HCT116 (cell line): ENCODE measurements at regions not wholly inside any gene's neighbourhood (a gene's known extent, or its start where the extent isn't known, plus 50 kb on each side); places are given as distances from the start of the nearest gene placed in this dataset.

Experiments
- ATAC-seq: fragments of 200-7000 bp; cut with Tn5 transposase; 2 replicates; pipeline ENCODE4 v1.9.1; 2020; ENCODE audit warnings: mild to moderate bottlenecking, moderate library complexity
- BruUV-seq: library from RNA; stranded (reverse); fragments of 400-500 nt; replicated peaks from 2 replicates; lab custom pipeline; 2021; lab: Mats Ljungman, UMichigan
- CTCF ChIA-PET: fragments of 300-600 bp; sonication (Branson Sonifier 250); formaldehyde crosslinking; loops from one replicate; lab custom pipeline; 2021; ENCODE audit warnings: antibody characterized with exemption; lab: Charles Lee
- POLR2A ChIA-PET: fragments of 300-600, 350-600 bp; sonication (Branson Sonifier 250); formaldehyde crosslinking; loops from one replicate; lab custom pipeline; 2021; ENCODE audit warnings: antibody characterized with exemption; lab: Charles Lee
- RAD21 ChIA-PET, 2 experiments: fragments of 300-600 bp; sonication (Branson Sonifier 250); formaldehyde crosslinking; loops; one replicate each; lab custom pipeline; 2023; ENCODE audit warnings: low total read pairs in 2 of 2; ENCODE audit not compliant: uncharacterized antibody in 2 of 2, unreplicated experiment in 2 of 2, low non-redundant PET in 1 of 2; lab: Charles Lee
- DNase-seq: peaks from one replicate; pipeline ENCODE4 v3.0.0-alpha.2; 2010; ENCODE audit warnings: low read depth, low spot score
- H2AFZ ChIP-seq: fragments of 200-600 bp; shearing (Covaris generic), sonication (generic); 2 replicates; pipeline ENCODE4 v1.6.1; 2017; ENCODE audit warnings: low read depth, mixed run types, mixed read lengths, antibody characterized with exemption, low read length; ENCODE audit not compliant: poor library complexity, severe bottlenecking
- H3K27ac ChIP-seq: 2 replicates; pipeline ENCODE4 v1.5.1; 2012; ENCODE audit warnings: low read depth, low read length
- H3K27me3 ChIP-seq: fragments of 200-600 bp; sonication (generic); 2 replicates; pipeline ENCODE4 v1.6.1; 2016; ENCODE audit warnings: mixed run types, low read length, mixed read lengths; ENCODE audit not compliant: insufficient read depth
- H3K36me3 ChIP-seq, 2 experiments: fragments of 200-500 bp in 1 of 2; fragments of 200-600 bp in 1 of 2; sonication (Bioruptor generic) in 1 of 2; sonication (generic) in 1 of 2; 2 replicates each; pipeline versions ENCODE4 v1.5.1 to v1.6.1; 2014 to 2016; ENCODE audit warnings: low read length in 2 of 2, inconsistent platforms in 1 of 2, mixed read lengths in 1 of 2, mixed run types in 1 of 2; ENCODE audit not compliant: insufficient read depth in 2 of 2, control insufficient read depth in 1 of 2
- H3K4me1 ChIP-seq, 2 experiments: fragments of 200-600 bp in 1 of 2; sonication (generic) in 1 of 2; 2 replicates each; pipeline versions ENCODE4 v1.5.1 to v1.6.1; 2012 to 2017; ENCODE audit warnings: low read length in 2 of 2, inconsistent platforms in 1 of 2, mild to moderate bottlenecking in 1 of 2, mixed read lengths in 1 of 2, mixed run types in 1 of 2, moderate library complexity in 1 of 2; ENCODE audit not compliant: insufficient read depth in 2 of 2, control insufficient read depth in 1 of 2
- H3K4me2 ChIP-seq: fragments of 200-600 bp; sonication (generic); 2 replicates; pipeline ENCODE4 v1.6.1; 2017; ENCODE audit warnings: mixed run types, low read length, mixed read lengths
- H3K4me3 ChIP-seq, 2 experiments: fragments of 200-600 bp in 1 of 2; sonication (generic) in 1 of 2; replicated peaks in 1 of 2; 2 replicates each; pipeline ENCODE4 v1.5.1; 2011 to 2016; ENCODE audit warnings: low read length in 2 of 2, control low read depth in 1 of 2, low read depth in 1 of 2, mild to moderate bottlenecking in 1 of 2, mixed read lengths in 1 of 2, mixed run types in 1 of 2
- H3K79me2 ChIP-seq: fragments of 200-600 bp; sonication (generic); 2 replicates; pipeline ENCODE4 v1.6.1; 2017; ENCODE audit warnings: mild to moderate bottlenecking, mixed run types, low read length, moderate library complexity, mixed read lengths; ENCODE audit not compliant: insufficient read depth
- H3K9ac ChIP-seq: fragments of 200-600 bp; sonication (generic); 2 replicates; pipeline ENCODE4 v1.6.1; 2016; ENCODE audit warnings: low read length, mixed read lengths
- H3K9me2 ChIP-seq: fragments of 200-600 bp; sonication (generic), shearing (Covaris generic); 2 replicates; pipeline ENCODE4 v1.6.1; 2017; ENCODE audit warnings: mixed run types, mild to moderate bottlenecking, moderate library complexity; ENCODE audit not compliant: insufficient read depth
- H3K9me3 ChIP-seq, 2 experiments: fragments of 200-500 bp in 1 of 2; fragments of 200-600 bp in 1 of 2; sonication (Bioruptor generic) in 1 of 2; sonication (generic) in 1 of 2; 2 replicates each; pipeline ENCODE4 v1.6.1; 2014 to 2017; ENCODE audit warnings: low read length in 2 of 2, mixed read lengths in 2 of 2, inconsistent platforms in 1 of 2, low read depth in 1 of 2, mild to moderate bottlenecking in 1 of 2, mixed run types in 1 of 2, moderate library complexity in 1 of 2; ENCODE audit not compliant: control insufficient read depth in 1 of 2, insufficient read depth in 1 of 2
- H4K20me1 ChIP-seq: fragments of 200-600 bp; sonication (generic), shearing (Covaris generic); 2 replicates; pipeline ENCODE4 v1.6.1; 2017; ENCODE audit warnings: mixed run types, mild to moderate bottlenecking, moderate library complexity; ENCODE audit not compliant: insufficient read depth
- CBX3 ChIP-seq: IDR thresholded peaks from 2 replicates; pipeline ENCODE4 v1.6.1; 2012; ENCODE audit warnings: low read depth
- EGR1 ChIP-seq: IDR thresholded peaks from 2 replicates; pipeline ENCODE4 v1.6.1; 2012; ENCODE audit warnings: low read depth
- EZH2 ChIP-seq: fragments of 200-600 bp; sonication (generic); IDR thresholded peaks from 2 replicates; pipeline ENCODE4 v1.6.1; 2017; ENCODE audit warnings: antibody characterized with exemption, mixed run types
- FOSL1 ChIP-seq: IDR thresholded peaks from 2 replicates; pipeline ENCODE4 v1.6.1; 2012; ENCODE audit warnings: low read depth
- JUND ChIP-seq: IDR thresholded peaks from 2 replicates; pipeline ENCODE4 v1.6.1; 2012
- REST ChIP-seq: IDR thresholded peaks from 2 replicates; pipeline ENCODE4 v1.6.1; 2012; ENCODE audit warnings: low read depth
- SIN3A ChIP-seq: IDR thresholded peaks from 2 replicates; pipeline ENCODE4 v1.6.1; 2012; ENCODE audit warnings: low read depth
- YY1 ChIP-seq: IDR thresholded peaks from 2 replicates; pipeline ENCODE4 v1.6.1; 2011; ENCODE audit warnings: low read length, low read depth, moderate library complexity, mild to moderate bottlenecking; ENCODE audit not compliant: insufficient replicate concordance; ENCODE audit errors: extremely low read depth
- intact Hi-C: fragments of 100-400 bp; cut with micrococcal nuclease; formaldehyde crosslinking; loops from 2 replicates; pipeline ENCODE4 v1.10.0; 2022
- TF ChIP-seq, protein P1 (sequence below), 3 experiments: fragments of 200-600 bp in 1 of 3; sonication (generic) in 1 of 3; IDR thresholded peaks in 2 of 3; conservative IDR thresholded peaks in 1 of 3; 2 replicates each; pipeline ENCODE4 v1.5.1; 2012 to 2017; ENCODE audit warnings: low read depth in 2 of 3, low read length in 2 of 3, antibody characterized with exemption in 1 of 3, borderline replicate concordance in 1 of 3, control low read depth in 1 of 3, mild to moderate bottlenecking in 1 of 3, mixed read lengths in 1 of 3, mixed run types in 1 of 3, moderate library complexity in 1 of 3; ENCODE audit not compliant: insufficient read depth in 1 of 3

- no peak for TF ChIP-seq SIN3A
- no peak for TF ChIP-seq YY1
Observed at GRCh38 chr4:57591073-57591472, 480.9 kb upstream of the IGFBP7 start (continued).

GRCh38 chr4:57588557-57588956 is 478.4 kb upstream of the IGFBP7 start:
- Histone ChIP-seq H3K4me3 (no peak overlapping the region), H3K9me3 (peaks cover 12 to 14% of the 10 kb centered on the region in 2 experiments; a peak in 2 of 4 replicates), H3K36me3 (no peaks in the 10 kb centered on the region), H3K27me3 (no peaks in the 10 kb centered on the region), H3K9me2 (no peaks in the 10 kb centered on the region), H3K4me1 (no peaks in the 10 kb centered on the region), H3K4me2 (no peak overlapping the region), H4K20me1 (no peaks in the 10 kb centered on the region; the same call in 1 of the 2 replicates), H3K9ac (no peak overlapping the region), H2AFZ (no peak overlapping the region), H3K79me2 (no peaks in the 10 kb centered on the region), H3K27ac (no peak overlapping the region)
- ChIA-PET POLR2A (no interaction called here), RAD21 (no interaction called here), CTCF (no interaction called here)
- no peak for TF ChIP-seq JUND
- TF ChIP-seq, protein P1, sequence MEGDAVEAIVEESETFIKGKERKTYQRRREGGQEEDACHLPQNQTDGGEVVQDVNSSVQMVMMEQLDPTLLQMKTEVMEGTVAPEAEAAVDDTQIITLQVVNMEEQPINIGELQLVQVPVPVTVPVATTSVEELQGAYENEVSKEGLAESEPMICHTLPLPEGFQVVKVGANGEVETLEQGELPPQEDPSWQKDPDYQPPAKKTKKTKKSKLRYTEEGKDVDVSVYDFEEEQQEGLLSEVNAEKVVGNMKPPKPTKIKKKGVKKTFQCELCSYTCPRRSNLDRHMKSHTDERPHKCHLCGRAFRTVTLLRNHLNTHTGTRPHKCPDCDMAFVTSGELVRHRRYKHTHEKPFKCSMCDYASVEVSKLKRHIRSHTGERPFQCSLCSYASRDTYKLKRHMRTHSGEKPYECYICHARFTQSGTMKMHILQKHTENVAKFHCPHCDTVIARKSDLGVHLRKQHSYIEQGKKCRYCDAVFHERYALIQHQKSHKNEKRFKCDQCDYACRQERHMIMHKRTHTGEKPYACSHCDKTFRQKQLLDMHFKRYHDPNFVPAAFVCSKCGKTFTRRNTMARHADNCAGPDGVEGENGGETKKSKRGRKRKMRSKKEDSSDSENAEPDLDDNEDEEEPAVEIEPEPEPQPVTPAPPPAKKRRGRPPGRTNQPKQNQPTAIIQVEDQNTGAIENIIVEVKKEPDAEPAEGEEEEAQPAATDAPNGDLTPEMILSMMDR (IDR thresholded peaks at IDR 0.05 in 2 of 3, conservative IDR thresholded peaks at IDR 0.05 in 1 of 3; ENCODE audit: borderline replicate concordance in 1 of 3, insufficient read depth in 1 of 3, low read depth in 2 of 3, low read length in 2 of 3) = no peak
- TF ChIP-seq REST = no peak
- TF ChIP-seq EGR1 = no peak
- TF ChIP-seq FOSL1 = no peak
- no peak for TF ChIP-seq CBX3
- no peak for TF ChIP-seq EZH2
- ATAC-seq (no peak), DNase-seq (no peak)
- BruUV-seq = no TSS peak
- intact Hi-C loops = no loop called here
